Esophagus muscularis mucosa (tissue), 4 donors: ENCODE measurements at regions not wholly inside any gene's neighbourhood (a gene's known extent, or its start where the extent isn't known, plus 50 kb on each side); places are given as distances from the start of the nearest gene placed in this dataset.

Experiments used
- DNase-seq: peaks from one replicate; pipeline ENCODE4 v3.0.0-alpha.2; 2017; ENCODE audit errors: extremely low spot score
- H3K27ac ChIP-seq, 4 donors: fragments of 200-600 bp; sonication (generic); replicated peaks in 1 of 4; 1 replicate in 3 of 4; 2 replicates in 1 of 4; pipeline ENCODE4 v1.5.1; 2016 to 2019; ENCODE audit warnings: mild to moderate bottlenecking in 1 of 4
- H3K27me3 ChIP-seq, 4 donors: fragments of 200-600 bp; sonication (generic); one replicate each; pipeline versions ENCODE4 v1.5.1 to v1.6.0; 2016 to 2019
- H3K36me3 ChIP-seq, 4 donors: fragments of 200-600 bp; sonication (generic); one replicate each; pipeline ENCODE4 v1.5.1; 2016 to 2019
- H3K4me1 ChIP-seq, 4 donors: fragments of 200-600 bp; sonication (generic); one replicate each; pipeline ENCODE4 v1.5.1; 2016 to 2019
- H3K4me3 ChIP-seq, 4 donors: fragments of 200-600 bp; sonication (generic); 1 replicate in 2 of 4; 2 replicates in 2 of 4; pipeline ENCODE4 v1.5.1; 2016 to 2019; ENCODE audit warnings: mild to moderate bottlenecking in 4 of 4, moderate library complexity in 1 of 4
- H3K9me3 ChIP-seq, 4 donors: fragments of 200-600 bp; sonication (generic); 1 replicate in 3 of 4; 2 replicates in 1 of 4; pipeline ENCODE4 v1.5.1; 2016 to 2019
- EP300 ChIP-seq: sonication (generic); formaldehyde crosslinking; IDR thresholded peaks from one replicate; pipeline ENCODE4 v1.6.1; 2017; ENCODE audit warnings: antibody characterized with exemption
- POLR2A ChIP-seq: fragments of 450-650 bp; IDR thresholded peaks from one replicate; pipeline ENCODE4 v1.6.1; 2017; ENCODE audit warnings: antibody characterized with exemption, moderate library complexity, mild to moderate bottlenecking, low read depth
- POLR2AphosphoS5 ChIP-seq, 2 donors: sonication (generic); formaldehyde crosslinking; IDR thresholded peaks; one replicate each; pipeline ENCODE4 v1.6.1; 2017; ENCODE audit warnings: antibody characterized with exemption in 2 of 2
- WGBS: methylation state at CpG from one replicate; pipeline ENCODE4 v1.1.5; 2018; 5-methylcytosine and 5-hydroxymethylcytosine counted together
- intact Hi-C: fragments of 100-400 bp; cut with DNase I; formaldehyde crosslinking; loops from one replicate; pipeline ENCODE4 v1.15.1; 2023
- TF ChIP-seq, protein P1 (sequence below), 3 experiments: fragments of 200-600 bp in 2 of 3; fragments of 450-650 bp in 1 of 3; sonication (generic) in 2 of 3; IDR thresholded peaks; one replicate each; pipeline ENCODE4 v1.5.1; 2017 to 2019; ENCODE audit warnings: antibody characterized with exemption in 3 of 3, mild to moderate bottlenecking in 2 of 3, moderate library complexity in 1 of 3

DNA sequence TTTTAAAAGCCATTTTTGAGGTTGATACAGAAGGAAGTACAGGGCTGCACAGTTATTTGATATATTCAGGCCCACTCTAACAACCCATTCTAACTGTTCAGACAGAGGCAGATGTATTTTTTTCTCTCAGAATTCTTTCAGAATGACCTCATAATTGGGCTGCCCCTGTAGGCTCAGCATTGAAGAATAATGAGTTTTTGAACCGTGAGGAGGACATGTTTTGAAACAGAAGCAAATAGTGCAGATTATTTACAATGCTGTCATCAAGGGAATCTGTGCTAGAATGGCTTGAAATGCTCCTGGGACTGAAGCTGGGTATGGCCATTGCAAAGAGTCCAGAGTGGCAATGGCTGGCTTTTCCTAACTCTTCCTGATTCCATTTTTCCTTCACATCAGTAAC is 158.1 kb downstream of the SOX3 start:
- intact Hi-C loops = no loop called here
- WGBS = 17% methylated on average over 1 of the region's 1 CpG

DNA sequence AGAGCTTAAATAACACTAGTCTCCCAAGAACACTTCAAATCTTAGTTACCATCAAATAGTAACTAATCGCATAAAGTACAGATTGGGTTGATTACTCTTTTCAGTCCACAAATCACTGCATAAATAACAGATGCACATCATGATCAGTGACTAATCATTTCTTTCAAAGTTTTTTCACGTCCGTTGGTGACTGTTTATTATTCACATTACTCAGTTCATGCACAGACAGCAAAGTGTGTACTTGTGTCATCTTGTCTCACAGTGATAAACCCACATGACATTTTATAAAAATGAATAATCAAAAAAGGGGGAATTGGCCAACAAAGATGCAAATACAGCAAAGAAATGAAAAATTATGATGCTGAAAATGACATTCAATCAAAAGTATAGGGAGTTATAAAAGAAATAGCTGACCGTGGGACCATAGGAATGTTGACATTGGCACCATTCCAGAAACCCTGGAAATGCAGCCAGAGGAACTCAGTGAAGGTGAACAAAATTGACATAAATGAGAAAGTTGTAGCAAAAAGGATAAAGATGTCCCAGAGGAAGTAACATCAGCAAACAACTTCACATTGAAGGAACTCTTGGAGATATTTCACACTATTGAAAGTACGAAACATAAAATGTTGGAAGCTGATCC is 161.5 kb downstream of the SOX3 start:
- H3K9me3 ChIP-seq = no peaks in the 10 kb centered on the region
- no peaks in the 10 kb centered on the region for H3K4me1 ChIP-seq
- no peak for DNase-seq
- no peaks in the 10 kb centered on the region for H3K36me3 ChIP-seq
- no peak overlapping the region for H3K27ac ChIP-seq
- TF ChIP-seq POLR2AphosphoS5 (IDR thresholded peaks at IDR 0.05) = no peak
- TF ChIP-seq EP300 = no peak
- no peak for TF ChIP-seq POLR2A
- TF ChIP-seq, protein P1, sequence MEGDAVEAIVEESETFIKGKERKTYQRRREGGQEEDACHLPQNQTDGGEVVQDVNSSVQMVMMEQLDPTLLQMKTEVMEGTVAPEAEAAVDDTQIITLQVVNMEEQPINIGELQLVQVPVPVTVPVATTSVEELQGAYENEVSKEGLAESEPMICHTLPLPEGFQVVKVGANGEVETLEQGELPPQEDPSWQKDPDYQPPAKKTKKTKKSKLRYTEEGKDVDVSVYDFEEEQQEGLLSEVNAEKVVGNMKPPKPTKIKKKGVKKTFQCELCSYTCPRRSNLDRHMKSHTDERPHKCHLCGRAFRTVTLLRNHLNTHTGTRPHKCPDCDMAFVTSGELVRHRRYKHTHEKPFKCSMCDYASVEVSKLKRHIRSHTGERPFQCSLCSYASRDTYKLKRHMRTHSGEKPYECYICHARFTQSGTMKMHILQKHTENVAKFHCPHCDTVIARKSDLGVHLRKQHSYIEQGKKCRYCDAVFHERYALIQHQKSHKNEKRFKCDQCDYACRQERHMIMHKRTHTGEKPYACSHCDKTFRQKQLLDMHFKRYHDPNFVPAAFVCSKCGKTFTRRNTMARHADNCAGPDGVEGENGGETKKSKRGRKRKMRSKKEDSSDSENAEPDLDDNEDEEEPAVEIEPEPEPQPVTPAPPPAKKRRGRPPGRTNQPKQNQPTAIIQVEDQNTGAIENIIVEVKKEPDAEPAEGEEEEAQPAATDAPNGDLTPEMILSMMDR (IDR thresholded peaks at IDR 0.05) = no peak
- H3K27me3 ChIP-seq = no peaks in the 10 kb centered on the region
- 48% methylated on average over 5 of the region's 5 CpGs for WGBS
- intact Hi-C loops = no loop called here
- H3K4me3 ChIP-seq = no peak overlapping the region

More for the DNA sequence above, 158.1 kb downstream of the SOX3 start:
- no peaks in the 10 kb centered on the region for H3K36me3 ChIP-seq
- DNase-seq = no peak
- H3K27ac ChIP-seq = no peak overlapping the region
- no peaks in the 10 kb centered on the region for H3K9me3 ChIP-seq
- no peaks in the 10 kb centered on the region for H3K27me3 ChIP-seq
- no peak overlapping the region for H3K4me3 ChIP-seq
- no peaks in the 10 kb centered on the region for H3K4me1 ChIP-seq
- TF ChIP-seq, protein P1 (IDR thresholded peaks at IDR 0.05) = no peak
- TF ChIP-seq EP300 = no peak
- no peak for TF ChIP-seq POLR2AphosphoS5 (IDR thresholded peaks at IDR 0.05)
- TF ChIP-seq POLR2A = no peak

DNA sequence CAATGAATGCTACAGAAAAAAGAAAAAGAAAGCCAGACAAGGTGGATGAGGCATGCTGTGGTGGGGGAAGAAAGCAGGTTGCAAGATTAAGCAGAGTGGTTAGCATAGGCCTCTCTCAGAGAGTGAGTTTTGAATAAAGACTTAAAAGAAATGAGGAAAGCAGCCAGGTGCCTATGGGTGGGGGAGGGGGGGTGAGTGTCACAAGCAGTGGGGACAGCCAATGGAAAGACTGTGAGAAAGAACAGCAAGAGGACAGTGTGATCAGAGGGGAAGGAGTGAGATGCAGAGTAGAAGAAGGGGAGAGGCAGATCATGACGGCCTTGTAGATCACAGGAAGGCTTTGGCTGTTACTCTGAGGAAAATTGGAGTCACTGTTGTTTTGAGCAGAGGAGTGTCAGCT is 162.5 kb downstream of the SOX3 start:
- 21% methylated on average over 1 of the region's 1 CpG for WGBS
- H3K9me3 ChIP-seq = no peaks in the 10 kb centered on the region
- intact Hi-C loops = no loop called here
- no peaks in the 10 kb centered on the region for H3K27me3 ChIP-seq
- DNase-seq = no peak
- H3K4me3 ChIP-seq = no peak overlapping the region
- TF ChIP-seq, protein P1 (IDR thresholded peaks at IDR 0.05) = no peak
- no peak for TF ChIP-seq EP300
- TF ChIP-seq POLR2AphosphoS5 (IDR thresholded peaks at IDR 0.05) = no peak
- TF ChIP-seq POLR2A = no peak
- H3K36me3 ChIP-seq = no peaks in the 10 kb centered on the region
- H3K27ac ChIP-seq = no peak overlapping the region
- H3K4me1 ChIP-seq = no peaks in the 10 kb centered on the region

DNA sequence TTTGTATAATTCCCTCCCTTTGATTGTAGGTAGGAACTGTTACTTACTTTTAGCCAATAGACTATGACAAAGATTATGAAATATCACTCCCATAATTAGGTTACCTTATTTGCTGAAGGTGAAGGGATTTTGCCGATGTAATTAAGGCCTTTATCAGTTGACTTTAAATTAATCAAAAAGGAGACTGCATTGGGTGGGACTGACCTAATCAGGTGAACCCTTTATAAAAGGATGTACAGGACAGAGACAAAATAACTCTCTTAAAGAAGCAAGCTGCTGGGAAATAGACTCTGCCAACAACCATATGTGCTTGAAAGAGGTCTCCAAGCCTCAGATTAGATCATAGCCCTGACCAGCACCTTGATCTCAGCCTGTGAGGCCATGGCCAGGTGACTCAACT is 167.6 kb downstream of the SOX3 start:
- TF ChIP-seq POLR2AphosphoS5 (IDR thresholded peaks at IDR 0.05) = no peak
- no peak for TF ChIP-seq POLR2A
- TF ChIP-seq, protein P1 (IDR thresholded peaks at IDR 0.05) = no peak
- H3K4me3 ChIP-seq = no peak overlapping the region
- no peaks in the 10 kb centered on the region for H3K9me3 ChIP-seq
- no peak overlapping the region for H3K27ac ChIP-seq
- H3K36me3 ChIP-seq = no peaks in the 10 kb centered on the region
- DNase-seq = no peak
- WGBS = 95% methylated on average over 1 of the region's 1 CpG
- no peaks in the 10 kb centered on the region for H3K27me3 ChIP-seq
- H3K4me1 ChIP-seq = no peaks in the 10 kb centered on the region
- intact Hi-C loops = no loop called here

DNA sequence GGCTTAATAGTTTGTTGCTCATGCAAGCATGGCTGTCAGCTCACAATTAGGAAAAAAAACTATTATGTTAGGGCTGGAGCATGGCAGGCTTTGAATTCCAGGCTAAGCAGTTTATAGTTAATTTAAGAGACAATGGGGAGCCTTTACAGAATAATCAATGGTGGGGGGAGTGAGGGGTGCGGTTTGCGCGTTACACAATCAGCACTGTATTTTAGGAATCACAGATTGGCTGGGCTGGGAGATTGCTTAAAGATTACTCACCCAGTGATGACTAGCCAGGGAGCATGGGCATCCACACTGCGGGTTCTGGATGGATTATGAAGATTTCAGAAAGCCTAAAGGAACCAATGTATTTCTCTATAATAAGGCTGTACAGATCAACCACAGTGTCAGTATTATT is 186.6 kb downstream of the SOX3 start:
- TF ChIP-seq POLR2A = no peak
- TF ChIP-seq, protein P1 (IDR thresholded peaks at IDR 0.05) = no peak
- TF ChIP-seq POLR2AphosphoS5 (IDR thresholded peaks at IDR 0.05) = no peak
- TF ChIP-seq EP300 = no peak
- 53% methylated on average over 4 of the region's 4 CpGs for WGBS
- Histone ChIP-seq H3K9me3 (no peaks in the 10 kb centered on the region), H3K4me3 (no peak overlapping the region), H3K4me1 (no peaks in the 10 kb centered on the region), H3K27me3 (no peaks in the 10 kb centered on the region), H3K36me3 (no peaks in the 10 kb centered on the region), H3K27ac (no peak overlapping the region)
- DNase-seq = no peak
- intact Hi-C loops = no loop called here
